Thyroid gland (tissue), 4 donors: ENCODE measurements at regions not wholly inside any gene's neighbourhood (a gene's known extent, or its start where the extent isn't known, plus 50 kb on each side); places are given as distances from the start of the nearest gene placed in this dataset.

Source experiments
- POLR2A ChIP-seq, 2 donors: fragments of 450-650 bp; IDR thresholded peaks; one replicate each; pipeline ENCODE4 v1.6.1; 2017; ENCODE audit warnings: antibody characterized with exemption in 2 of 2, mild to moderate bottlenecking in 2 of 2, moderate library complexity in 1 of 2
- TF ChIP-seq, protein P1 (sequence below), 6 experiments: fragments of 200-600 bp in 3 of 6; fragments of 450-650 bp in 3 of 6; sonication (generic) in 3 of 6; IDR thresholded peaks; one replicate each; pipeline ENCODE4 v1.5.1; 2016 to 2019; ENCODE audit warnings: antibody characterized with exemption in 6 of 6, mild to moderate bottlenecking in 2 of 6, inconsistent platforms in 1 of 6, moderate library complexity in 1 of 6

DNA sequence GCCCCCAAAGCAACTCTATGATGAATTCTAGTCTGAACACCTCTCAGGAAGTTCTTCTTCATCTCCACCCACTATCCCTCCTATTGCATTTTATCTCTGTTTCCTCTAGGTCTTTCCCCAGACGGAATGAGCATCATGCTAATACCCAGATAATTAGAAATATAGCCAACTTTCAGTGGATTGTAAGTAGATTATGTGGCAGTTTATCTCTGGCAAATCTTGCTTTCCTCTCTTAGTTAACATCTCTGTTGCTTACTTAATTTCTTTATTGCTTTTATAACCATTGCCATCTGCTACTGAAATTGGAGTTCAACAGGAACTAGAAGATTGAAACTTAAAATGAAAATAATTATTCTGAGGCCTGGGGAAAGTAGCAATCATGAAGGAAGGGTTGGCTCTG lies 378.6 kb downstream of the RPS6KC1 start:
- TF ChIP-seq, protein P1, sequence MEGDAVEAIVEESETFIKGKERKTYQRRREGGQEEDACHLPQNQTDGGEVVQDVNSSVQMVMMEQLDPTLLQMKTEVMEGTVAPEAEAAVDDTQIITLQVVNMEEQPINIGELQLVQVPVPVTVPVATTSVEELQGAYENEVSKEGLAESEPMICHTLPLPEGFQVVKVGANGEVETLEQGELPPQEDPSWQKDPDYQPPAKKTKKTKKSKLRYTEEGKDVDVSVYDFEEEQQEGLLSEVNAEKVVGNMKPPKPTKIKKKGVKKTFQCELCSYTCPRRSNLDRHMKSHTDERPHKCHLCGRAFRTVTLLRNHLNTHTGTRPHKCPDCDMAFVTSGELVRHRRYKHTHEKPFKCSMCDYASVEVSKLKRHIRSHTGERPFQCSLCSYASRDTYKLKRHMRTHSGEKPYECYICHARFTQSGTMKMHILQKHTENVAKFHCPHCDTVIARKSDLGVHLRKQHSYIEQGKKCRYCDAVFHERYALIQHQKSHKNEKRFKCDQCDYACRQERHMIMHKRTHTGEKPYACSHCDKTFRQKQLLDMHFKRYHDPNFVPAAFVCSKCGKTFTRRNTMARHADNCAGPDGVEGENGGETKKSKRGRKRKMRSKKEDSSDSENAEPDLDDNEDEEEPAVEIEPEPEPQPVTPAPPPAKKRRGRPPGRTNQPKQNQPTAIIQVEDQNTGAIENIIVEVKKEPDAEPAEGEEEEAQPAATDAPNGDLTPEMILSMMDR (IDR thresholded peaks at IDR 0.05): no peak
- TF ChIP-seq POLR2A (IDR thresholded peaks at IDR 0.05): no peak
